ENCODE measurements at regions not wholly inside any gene's neighbourhood (a gene's known extent, or its start where the extent isn't known, plus 50 kb on each side); places are given as distances from the start of the nearest gene placed in this dataset.

DNA sequence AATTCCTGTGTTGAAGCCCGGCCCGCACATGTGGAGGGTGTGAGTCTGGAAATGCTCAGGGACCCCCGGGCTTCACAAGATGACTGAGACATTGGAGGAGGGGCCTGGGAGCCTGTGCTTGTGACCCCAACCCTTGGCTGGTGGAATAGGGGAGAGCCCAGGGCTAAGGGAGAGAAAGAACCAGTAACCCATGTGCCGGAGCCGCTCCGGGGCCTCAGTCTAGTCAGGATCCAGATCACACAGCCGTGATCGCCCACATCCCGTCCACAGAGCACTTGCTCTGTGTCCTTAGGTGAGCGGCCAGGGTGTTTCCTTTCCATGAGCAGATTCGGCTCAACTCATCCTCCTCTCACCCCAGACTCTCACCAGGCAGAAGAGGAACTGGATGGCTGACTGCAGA, 152.3 kb upstream of the RPS6KA2 start:
- no peak for TF ChIP-seq POLR2AphosphoS5 (IDR thresholded peaks at IDR 0.05; ENCODE audit: low read depth, low read length)
- TF ChIP-seq POLR2A (IDR thresholded peaks at IDR 0.05; ENCODE audit: low read depth, low read length) = no peak
- no peak for TF ChIP-seq TAF1 (IDR thresholded peaks at IDR 0.05; ENCODE audit: borderline replicate concordance, low read depth, low read length)
- FAIRE-seq (no peak), DNase-seq (ENCODE audit: insufficient read length) (no peak)

DNA sequence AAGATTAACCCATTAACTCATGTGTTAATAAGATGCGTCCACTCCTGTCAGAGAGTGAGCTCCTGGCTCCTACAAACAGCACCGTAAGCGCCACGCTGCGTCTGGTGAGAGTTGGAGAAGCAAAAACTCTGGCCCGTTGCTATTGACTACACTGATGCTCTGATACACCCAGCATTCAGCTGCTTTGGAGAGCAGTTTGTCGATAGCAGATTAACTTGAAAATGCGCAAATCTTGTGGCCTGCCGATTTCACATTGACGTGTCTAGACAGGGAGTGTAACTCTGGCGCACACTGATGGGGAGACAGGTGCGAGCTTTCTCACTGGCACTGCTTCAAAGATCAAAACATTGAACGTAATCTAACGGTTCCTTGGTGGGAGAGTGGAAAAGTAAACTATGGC, 151.7 kb upstream of the RPS6KA2 start:
- TF ChIP-seq TAF1 (IDR thresholded peaks at IDR 0.05; ENCODE audit: borderline replicate concordance, low read depth, low read length) (no peak), POLR2A (IDR thresholded peaks at IDR 0.05; ENCODE audit: low read depth, low read length) (no peak), POLR2AphosphoS5 (IDR thresholded peaks at IDR 0.05; ENCODE audit: low read depth, low read length) (no peak)
- DNase-seq (ENCODE audit: insufficient read length) = no peak
- no peak for FAIRE-seq

DNA sequence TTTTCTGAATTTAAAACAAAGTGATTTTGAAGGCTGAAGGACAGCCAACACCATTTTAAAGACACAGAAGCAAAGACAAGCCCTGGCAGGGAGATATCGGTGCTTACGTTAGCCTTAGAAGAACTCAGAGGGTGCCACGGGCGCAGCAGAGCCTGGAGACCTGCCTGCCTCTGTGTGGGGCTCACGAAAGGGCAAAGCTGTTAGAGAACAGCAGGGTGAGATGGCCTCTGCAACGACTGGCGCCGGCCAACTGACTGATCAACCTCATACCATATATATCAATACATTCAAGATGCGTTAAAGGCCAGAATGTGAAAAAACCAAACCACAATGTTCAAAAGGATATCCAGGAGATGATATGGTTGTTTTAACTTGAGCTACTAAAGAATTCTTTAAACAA, 151.0 kb upstream of the RPS6KA2 start:
- TF ChIP-seq POLR2A (IDR thresholded peaks at IDR 0.05; ENCODE audit: low read depth, low read length) (no peak), POLR2AphosphoS5 (IDR thresholded peaks at IDR 0.05; ENCODE audit: low read depth, low read length) (no peak), TAF1 (IDR thresholded peaks at IDR 0.05; ENCODE audit: borderline replicate concordance, low read depth, low read length) (no peak)
- FAIRE-seq (no peak), DNase-seq (ENCODE audit: insufficient read length) (no peak)

DNA sequence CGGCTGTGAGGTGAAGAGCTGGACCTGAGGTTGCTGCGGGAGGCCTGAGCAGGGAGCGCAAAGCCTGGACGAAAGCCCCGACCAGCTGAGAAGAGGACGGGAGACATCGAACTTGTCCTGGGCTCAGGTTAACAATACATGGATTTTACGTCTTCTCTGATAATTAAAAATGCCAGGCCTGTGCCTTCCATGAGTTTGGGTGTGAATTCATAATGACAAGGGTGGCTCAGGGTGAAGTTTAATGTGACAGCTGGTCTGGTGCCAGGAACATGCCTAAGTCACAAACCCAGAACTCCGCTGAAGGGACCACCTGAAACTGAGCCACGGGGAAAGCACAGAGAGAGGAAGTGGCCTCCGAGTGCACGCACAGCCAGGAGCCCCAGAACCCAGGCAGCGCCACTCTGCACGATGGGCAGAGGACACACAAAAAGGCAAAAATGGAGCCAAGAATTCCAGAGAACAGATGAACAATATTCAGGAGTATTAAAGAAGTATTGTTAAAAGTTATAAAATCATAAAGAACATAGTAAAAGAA, 150.1 kb upstream of the RPS6KA2 start:
- TF ChIP-seq POLR2A (IDR thresholded peaks at IDR 0.05; ENCODE audit: low read depth, low read length) (no peak), TAF1 (IDR thresholded peaks at IDR 0.05; ENCODE audit: borderline replicate concordance, low read depth, low read length) (no peak), POLR2AphosphoS5 (IDR thresholded peaks at IDR 0.05; ENCODE audit: low read depth, low read length) (no peak)
- DNase-seq (ENCODE audit: insufficient read length) (no peak), FAIRE-seq (no peak)

DNA sequence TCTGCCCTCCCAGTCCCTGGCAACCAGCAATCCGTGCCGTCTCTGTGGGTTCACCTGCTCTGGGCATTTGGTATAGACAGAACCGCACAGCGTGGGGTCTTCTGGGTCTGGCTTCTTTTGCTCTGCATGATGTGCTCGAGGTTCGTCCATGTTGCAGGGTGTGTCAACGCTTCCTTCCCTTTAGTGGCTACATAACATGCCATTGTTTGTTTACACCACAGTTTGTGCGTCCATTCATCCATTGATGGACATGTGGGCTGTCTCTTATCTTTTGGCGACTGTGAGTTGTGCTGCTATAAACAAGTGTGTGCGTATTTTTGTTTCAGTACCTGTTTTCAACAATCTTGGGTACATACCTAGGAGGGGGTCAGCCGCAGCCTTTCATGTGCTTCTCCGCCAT, 149.5 kb upstream of the RPS6KA2 start:
- TF ChIP-seq POLR2A (IDR thresholded peaks at IDR 0.05; ENCODE audit: low read depth, low read length) (no peak), POLR2AphosphoS5 (IDR thresholded peaks at IDR 0.05; ENCODE audit: low read depth, low read length) (no peak), TAF1 (IDR thresholded peaks at IDR 0.05; ENCODE audit: borderline replicate concordance, low read depth, low read length) (no peak)
- no peak for FAIRE-seq
- no peak for DNase-seq (ENCODE audit: insufficient read length)

DNA sequence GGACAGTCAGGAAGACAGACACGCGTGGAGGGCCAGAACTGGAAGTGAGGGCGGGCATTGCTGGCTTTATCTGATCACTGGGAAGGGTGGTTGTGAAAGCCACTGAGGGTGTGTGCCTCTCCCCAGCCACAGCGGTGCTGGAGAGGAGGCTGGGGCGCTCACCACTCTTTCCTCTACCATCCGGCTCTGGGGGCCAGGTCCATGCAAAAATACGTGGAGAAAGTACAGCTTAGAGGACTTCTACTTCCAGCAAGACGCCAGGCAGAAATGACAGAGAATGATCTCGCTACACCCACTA, 148.8 kb upstream of the RPS6KA2 start:
- TF ChIP-seq TAF1 (IDR thresholded peaks at IDR 0.05; ENCODE audit: borderline replicate concordance, low read depth, low read length) (no peak), POLR2AphosphoS5 (IDR thresholded peaks at IDR 0.05; ENCODE audit: low read depth, low read length) (no peak), POLR2A (IDR thresholded peaks at IDR 0.05; ENCODE audit: low read depth, low read length) (no peak)
- FAIRE-seq (no peak), DNase-seq (ENCODE audit: insufficient read length) (no peak)

DNA sequence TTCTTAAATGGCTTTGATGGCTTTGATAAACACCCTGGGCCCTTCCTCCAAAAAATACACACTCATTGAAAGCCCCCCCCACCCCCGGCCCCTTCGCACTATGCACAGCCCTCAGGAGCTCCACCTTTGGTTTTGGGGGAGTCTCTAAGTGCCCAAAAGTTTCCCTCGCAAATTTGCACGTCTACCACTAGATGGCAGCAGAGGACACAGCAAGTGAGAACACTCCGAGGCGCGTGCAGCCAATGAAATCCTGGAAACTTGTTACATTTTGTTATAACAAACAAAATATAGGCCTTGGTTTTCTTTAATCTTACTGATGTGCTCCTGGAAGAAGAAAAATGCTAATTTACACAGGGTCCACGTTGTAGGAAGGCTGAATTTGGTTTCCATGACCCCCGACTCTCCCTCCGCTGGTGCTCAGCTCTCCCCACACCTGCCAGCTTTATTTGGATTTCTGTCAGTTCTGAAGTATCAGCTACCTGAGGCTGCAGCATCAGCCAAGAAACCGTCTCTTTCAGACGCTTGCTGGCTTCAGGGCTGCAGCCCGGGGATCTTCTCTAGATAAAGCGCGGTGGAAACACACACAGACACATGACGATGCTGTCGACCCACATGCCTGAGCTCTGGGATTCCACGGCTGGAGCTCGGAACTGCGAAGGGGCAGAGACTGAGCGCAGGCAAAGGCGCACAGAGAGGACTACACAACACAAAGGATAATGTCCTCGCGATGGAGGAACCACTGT, 148.3 kb upstream of the RPS6KA2 start:
- FAIRE-seq (peak; percentile 89), DNase-seq (ENCODE audit: insufficient read length) (peak; percentile 63)
- no peak for TF ChIP-seq TAF1 (IDR thresholded peaks at IDR 0.05; ENCODE audit: borderline replicate concordance, low read depth, low read length)

DNA sequence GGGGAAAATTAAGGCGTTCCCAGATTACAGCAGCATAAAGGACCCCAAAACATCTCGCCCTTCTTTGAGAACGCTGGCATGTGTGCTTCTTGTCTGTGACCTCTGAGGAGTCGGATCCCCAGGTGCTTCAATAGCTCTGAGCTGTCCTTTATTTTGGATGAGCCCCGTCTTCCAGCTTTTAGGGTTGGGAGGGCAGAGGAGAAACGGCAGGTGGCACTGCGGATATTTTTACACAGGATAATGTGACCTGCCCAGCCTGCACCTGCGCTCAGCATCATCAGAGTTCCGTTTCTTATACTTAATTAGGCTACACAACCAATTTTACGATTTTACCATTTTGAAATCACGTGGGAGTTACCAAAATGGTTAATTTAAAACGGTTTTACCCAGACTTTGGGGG, 147.7 kb upstream of the RPS6KA2 start:
- FAIRE-seq = no peak
- TF ChIP-seq POLR2AphosphoS5 (IDR thresholded peaks at IDR 0.05; ENCODE audit: low read depth, low read length) (no peak), TAF1 (IDR thresholded peaks at IDR 0.05; ENCODE audit: borderline replicate concordance, low read depth, low read length) (no peak), POLR2A (IDR thresholded peaks at IDR 0.05; ENCODE audit: low read depth, low read length) (no peak)
- no peak for DNase-seq (ENCODE audit: insufficient read length)

DNA sequence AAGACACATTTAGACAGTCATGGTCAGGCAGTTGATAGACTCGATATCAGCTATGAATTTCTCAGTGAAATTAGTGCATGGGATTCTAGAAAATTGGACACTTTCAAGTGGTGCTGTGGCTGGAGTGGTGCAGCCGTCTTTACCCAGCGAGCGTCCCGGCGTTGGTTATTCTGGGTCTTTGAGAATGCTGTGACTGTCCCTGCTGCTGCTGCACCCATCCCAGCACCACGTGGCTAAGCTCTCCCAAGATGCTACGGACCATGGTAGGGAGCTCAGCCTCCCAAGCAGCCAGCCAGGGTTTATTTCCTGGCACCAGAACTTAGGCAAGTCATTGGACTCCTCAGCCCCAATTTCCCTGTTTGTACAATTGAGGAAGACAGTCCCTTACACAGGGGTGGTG, 147.2 kb upstream of the RPS6KA2 start:
- FAIRE-seq = no peak
- TF ChIP-seq TAF1 (IDR thresholded peaks at IDR 0.05; ENCODE audit: borderline replicate concordance, low read depth, low read length) (no peak), POLR2AphosphoS5 (IDR thresholded peaks at IDR 0.05; ENCODE audit: low read depth, low read length) (no peak), POLR2A (IDR thresholded peaks at IDR 0.05; ENCODE audit: low read depth, low read length) (no peak)
- DNase-seq (ENCODE audit: insufficient read length) = no peak

DNA sequence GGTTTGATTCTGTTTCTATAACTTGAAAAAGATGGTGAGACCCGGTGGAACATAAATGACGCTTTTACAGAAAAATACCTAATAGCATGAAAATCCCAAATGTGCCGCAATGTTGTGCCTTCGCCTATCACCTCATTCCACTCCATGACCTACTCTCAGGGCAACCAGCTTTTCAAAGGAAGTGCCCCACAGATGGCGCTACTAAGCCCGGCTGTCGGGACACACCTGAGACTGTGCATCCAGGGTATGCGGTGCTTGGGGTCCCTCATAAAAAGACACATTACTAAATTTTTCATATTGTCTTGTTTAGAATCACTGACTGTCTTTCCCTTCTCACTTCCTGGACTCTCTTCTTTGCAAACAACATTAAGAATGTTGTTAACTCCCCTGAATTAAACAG, 145.5 kb upstream of the RPS6KA2 start:
- DNase-seq (ENCODE audit: insufficient read length) (no peak), FAIRE-seq (no peak)
- TF ChIP-seq POLR2AphosphoS5 (IDR thresholded peaks at IDR 0.05; ENCODE audit: low read depth, low read length) (no peak), POLR2A (IDR thresholded peaks at IDR 0.05; ENCODE audit: low read depth, low read length) (no peak), TAF1 (IDR thresholded peaks at IDR 0.05; ENCODE audit: borderline replicate concordance, low read depth, low read length) (no peak)

DNA sequence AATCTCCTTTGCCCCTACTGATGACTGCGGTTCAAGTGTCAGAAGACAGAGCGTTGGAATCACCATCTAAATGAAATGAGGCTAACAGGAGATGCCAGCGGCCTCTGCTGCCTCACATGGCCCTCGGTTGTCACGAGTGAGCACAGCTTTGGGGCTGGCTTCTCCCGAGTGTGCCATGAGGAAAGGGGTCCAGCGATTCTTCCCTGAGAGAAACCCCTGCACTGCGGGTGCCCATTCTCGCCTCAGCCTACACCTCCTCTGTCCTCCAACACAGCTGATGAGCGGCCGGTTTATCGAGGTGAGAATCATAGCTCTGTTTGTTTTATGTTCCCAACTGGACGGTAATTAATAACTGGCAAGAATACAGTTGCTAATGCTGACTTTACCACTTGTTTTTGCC, 144.7 kb upstream of the RPS6KA2 start:
- DNase-seq (ENCODE audit: insufficient read length) (no peak), FAIRE-seq (no peak)
- TF ChIP-seq POLR2AphosphoS5 (IDR thresholded peaks at IDR 0.05; ENCODE audit: low read depth, low read length) (no peak), POLR2A (IDR thresholded peaks at IDR 0.05; ENCODE audit: low read depth, low read length) (no peak), TAF1 (IDR thresholded peaks at IDR 0.05; ENCODE audit: borderline replicate concordance, low read depth, low read length) (no peak)

DNA sequence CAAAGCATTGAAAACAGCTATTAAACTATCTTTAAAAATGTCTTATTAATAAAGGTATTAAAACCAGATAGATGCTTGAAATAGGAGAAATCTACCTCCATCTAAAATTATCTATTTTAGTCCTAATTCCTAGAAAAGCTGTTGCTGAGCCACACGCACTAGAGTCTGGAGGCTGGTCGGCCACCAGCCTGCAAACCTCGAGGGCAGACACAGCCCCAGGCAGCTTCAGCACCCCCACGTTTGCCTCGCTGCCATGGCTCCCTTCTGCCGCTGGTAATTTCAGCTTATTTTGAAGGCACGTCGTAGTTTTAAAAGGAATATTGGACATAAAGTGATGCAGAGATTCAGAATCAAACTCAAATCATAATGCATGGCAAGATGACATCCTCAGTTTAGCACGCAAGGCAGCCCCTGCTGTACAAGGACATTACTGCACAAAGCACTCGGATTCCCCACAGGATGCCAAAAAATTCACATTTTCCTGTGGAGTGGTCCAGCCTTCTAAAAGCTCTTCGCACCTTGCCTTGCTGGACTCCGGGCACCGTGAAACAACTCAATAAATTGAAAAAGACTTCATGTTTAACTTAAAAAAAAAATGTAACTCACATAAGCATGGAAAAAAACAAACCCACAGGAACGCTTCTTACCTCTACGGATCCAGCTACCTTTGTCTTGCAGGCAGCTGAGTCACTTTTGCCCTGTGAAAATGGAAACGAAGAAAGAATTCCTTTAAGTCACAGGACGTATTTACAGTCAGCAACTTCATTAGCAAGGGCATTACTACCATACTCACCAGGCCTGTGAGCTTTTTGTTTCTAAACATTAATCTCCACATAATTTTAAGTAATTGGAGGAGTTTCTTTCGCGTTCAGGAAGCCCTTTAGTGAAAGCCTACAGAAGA, 143.4 kb upstream of the RPS6KA2 start:
- TF ChIP-seq TAF1 (IDR thresholded peaks at IDR 0.05; ENCODE audit: borderline replicate concordance, low read depth, low read length) (no peak), POLR2AphosphoS5 (IDR thresholded peaks at IDR 0.05; ENCODE audit: low read depth, low read length) (no peak)
- DNase-seq (ENCODE audit: insufficient read length) (no peak), FAIRE-seq (no peak)

Measured in GM12892 (cell line).